Cardiac fibroblast (primary cell): ENCODE measurements at regions not wholly inside any gene's neighbourhood (a gene's known extent, or its start where the extent isn't known, plus 50 kb on each side); places are given as distances from the start of the nearest gene placed in this dataset.

Source experiments
- DNase-seq, 2 donors: peaks; one replicate each; pipeline versions ENCODE4 v3.0.0 to v3.0.0-alpha.2; 2010; ENCODE audit warnings: low read depth in 2 of 2
- H3K4me3 ChIP-seq, 2 donors: replicated peaks in 1 of 2; 1 replicate in 1 of 2; 2 replicates in 1 of 2; pipeline ENCODE4 v1.5.1; 2011; ENCODE audit warnings: low read depth in 2 of 2, low read length in 2 of 2, mild to moderate bottlenecking in 2 of 2, moderate library complexity in 1 of 2
- TF ChIP-seq, protein P1 (sequence below): IDR thresholded peaks from one replicate; pipeline ENCODE4 v1.5.1; 2011; ENCODE audit warnings: low read depth, mild to moderate bottlenecking, low read length, inconsistent platforms

DNA sequence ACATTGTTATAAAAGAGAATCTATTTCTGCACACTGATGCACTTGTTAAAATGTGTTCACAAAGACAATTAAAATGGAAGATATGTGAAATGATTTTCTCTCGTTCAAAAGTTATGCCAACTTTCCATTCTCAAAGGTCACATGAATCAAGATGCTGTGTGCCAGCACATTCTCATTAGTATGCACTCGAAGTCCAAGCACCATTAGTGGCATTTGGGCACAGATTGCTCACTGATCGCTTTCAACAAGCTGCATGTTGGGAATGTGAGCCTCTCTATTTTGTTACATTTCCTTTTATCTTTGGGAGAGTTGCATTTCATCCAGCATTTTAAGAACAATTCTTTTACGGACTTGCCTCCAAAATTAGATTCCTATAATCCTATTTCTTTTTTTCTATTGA is 398.9 kb downstream of the FBXO15 start:
- TF ChIP-seq, protein P1, sequence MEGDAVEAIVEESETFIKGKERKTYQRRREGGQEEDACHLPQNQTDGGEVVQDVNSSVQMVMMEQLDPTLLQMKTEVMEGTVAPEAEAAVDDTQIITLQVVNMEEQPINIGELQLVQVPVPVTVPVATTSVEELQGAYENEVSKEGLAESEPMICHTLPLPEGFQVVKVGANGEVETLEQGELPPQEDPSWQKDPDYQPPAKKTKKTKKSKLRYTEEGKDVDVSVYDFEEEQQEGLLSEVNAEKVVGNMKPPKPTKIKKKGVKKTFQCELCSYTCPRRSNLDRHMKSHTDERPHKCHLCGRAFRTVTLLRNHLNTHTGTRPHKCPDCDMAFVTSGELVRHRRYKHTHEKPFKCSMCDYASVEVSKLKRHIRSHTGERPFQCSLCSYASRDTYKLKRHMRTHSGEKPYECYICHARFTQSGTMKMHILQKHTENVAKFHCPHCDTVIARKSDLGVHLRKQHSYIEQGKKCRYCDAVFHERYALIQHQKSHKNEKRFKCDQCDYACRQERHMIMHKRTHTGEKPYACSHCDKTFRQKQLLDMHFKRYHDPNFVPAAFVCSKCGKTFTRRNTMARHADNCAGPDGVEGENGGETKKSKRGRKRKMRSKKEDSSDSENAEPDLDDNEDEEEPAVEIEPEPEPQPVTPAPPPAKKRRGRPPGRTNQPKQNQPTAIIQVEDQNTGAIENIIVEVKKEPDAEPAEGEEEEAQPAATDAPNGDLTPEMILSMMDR, result no peak
- no peak overlapping the region for H3K4me3 ChIP-seq
- DNase-seq, result no peak

- no peak overlapping the region for H3K4me3 ChIP-seq
- TF ChIP-seq, protein P1, result no peak
- no peak for DNase-seq
Measured at GRCh38 chr18:73746101-73746500, 401.5 kb downstream of the FBXO15 start.

- no peak overlapping the region for H3K4me3 ChIP-seq
- TF ChIP-seq, protein P1, result no peak
- DNase-seq, result peak in 1 of 2 donors; percentile 10
Measured at GRCh38 chr18:73742957-73743356, 404.7 kb downstream of the FBXO15 start.

DNA sequence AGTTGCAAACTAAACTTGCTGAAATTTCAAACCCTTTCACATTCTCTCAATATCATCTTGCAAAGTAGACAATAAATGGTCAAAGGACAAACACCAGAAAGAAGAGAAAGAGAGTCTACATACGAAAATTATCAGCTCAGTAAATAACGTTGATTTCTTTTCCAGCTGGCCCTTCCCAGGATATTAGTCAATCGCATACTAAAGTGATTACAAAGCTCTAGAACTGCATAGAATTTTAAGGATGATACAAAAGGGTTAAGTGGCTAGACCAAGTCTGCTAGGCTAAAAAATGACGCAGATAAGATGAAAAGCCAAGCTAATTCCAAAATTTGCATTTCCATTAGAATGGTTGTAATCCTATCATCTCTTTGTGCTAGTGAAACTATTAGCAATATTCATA is 405.7 kb downstream of the FBXO15 start:
- TF ChIP-seq, protein P1, result no peak
- peak; percentile 46 to 75 for DNase-seq
- no peak overlapping the region for H3K4me3 ChIP-seq

- TF ChIP-seq, protein P1, result no peak
- no peak overlapping the region for H3K4me3 ChIP-seq
- DNase-seq, result peak; percentile 52 to 59
Measured at GRCh38 chr18:73739098-73739497, 408.5 kb downstream of the FBXO15 start.

GRCh38 chr18:73737990-73738389 is 409.6 kb downstream of the FBXO15 start:
- no peak overlapping the region for H3K4me3 ChIP-seq
- no peak for DNase-seq
- TF ChIP-seq, protein P1, result no peak

GRCh38 chr18:73735836-73736235 is 411.8 kb downstream of the FBXO15 start:
- no peak for DNase-seq
- H3K4me3 ChIP-seq, result no peak overlapping the region
- TF ChIP-seq, protein P1, result no peak
